CD14-positive monocyte (primary cell): ENCODE measurements at regions not wholly inside any gene's neighbourhood (a gene's known extent, or its start where the extent isn't known, plus 50 kb on each side); places are given as distances from the start of the nearest gene placed in this dataset.

Experiments
- DNase-seq, 3 donors: peaks; one replicate each; pipeline ENCODE4 v3.0.0-alpha.2; 2011 to 2022
- H2AFZ ChIP-seq: 2 replicates; pipeline ENCODE4 v1.6.0; 2012; ENCODE audit warnings: mild to moderate bottlenecking, low read depth, low read length, inconsistent platforms; ENCODE audit not compliant: insufficient read depth, poor library complexity, severe bottlenecking
- H3K27ac ChIP-seq, 2 donors: 1 replicate in 1 of 2; 2 replicates in 1 of 2; pipeline ENCODE4 v1.5.1; 2012 to 2013; ENCODE audit warnings: low read length in 2 of 2, control low read depth in 1 of 2, inconsistent platforms in 1 of 2, low read depth in 1 of 2, mild to moderate bottlenecking in 1 of 2
- H3K27me3 ChIP-seq, 2 donors: one replicate each; pipeline versions ENCODE4 v1.6.0 to v1.6.1; 2011 to 2013; ENCODE audit warnings: low read length in 2 of 2; ENCODE audit not compliant: control insufficient read depth in 2 of 2, insufficient read depth in 2 of 2
- H3K36me3 ChIP-seq, 2 donors: replicated peaks in 1 of 2; 1 replicate in 1 of 2; 2 replicates in 1 of 2; pipeline versions ENCODE4 v1.5.1 to v1.6.1; 2012 to 2013; ENCODE audit warnings: low read length in 2 of 2, control low read depth in 1 of 2, inconsistent platforms in 1 of 2, mild to moderate bottlenecking in 1 of 2; ENCODE audit not compliant: insufficient read depth in 2 of 2, control insufficient read depth in 1 of 2
- H3K4me1 ChIP-seq, 2 donors: 1 replicate in 1 of 2; 2 replicates in 1 of 2; pipeline versions ENCODE4 v1.5.1 to v1.6.1; 2012 to 2013; ENCODE audit warnings: low read length in 2 of 2, control low read depth in 1 of 2, inconsistent platforms in 1 of 2, mild to moderate bottlenecking in 1 of 2, moderate library complexity in 1 of 2; ENCODE audit not compliant: insufficient read depth in 2 of 2, control insufficient read depth in 1 of 2
- H3K4me2 ChIP-seq: replicated peaks from 2 replicates; pipeline ENCODE3; 2012; ENCODE audit warnings: low read length, moderate library complexity, mild to moderate bottlenecking; ENCODE audit not compliant: poor library complexity, severe bottlenecking; ENCODE audit errors: extremely low read depth
- H3K4me3 ChIP-seq, 3 experiments: fragments of 200-600 bp in 1 of 3; sonication (generic) in 1 of 3; replicated peaks in 1 of 3; 1 replicate in 2 of 3; 2 replicates in 1 of 3; pipeline ENCODE4 v1.5.1; 2011 to 2013; ENCODE audit warnings: low read length in 3 of 3, mild to moderate bottlenecking in 3 of 3, control low read depth in 2 of 3, low read depth in 2 of 3, inconsistent platforms in 1 of 3, moderate library complexity in 1 of 3
- H3K79me2 ChIP-seq: 2 replicates; pipeline ENCODE4 v1.6.0; 2012; ENCODE audit warnings: mild to moderate bottlenecking, control low read depth, inconsistent platforms, low read length, moderate library complexity; ENCODE audit not compliant: insufficient read depth
- H3K9ac ChIP-seq: 2 replicates; pipeline ENCODE4 v1.6.0; 2017; ENCODE audit warnings: low read length, mild to moderate bottlenecking; ENCODE audit not compliant: insufficient read depth, poor library complexity, severe bottlenecking
- H3K9me3 ChIP-seq, 2 donors: replicated peaks in 1 of 2; 1 replicate in 1 of 2; 2 replicates in 1 of 2; pipeline versions ENCODE4 v1.5.1 to v1.6.1; 2012 to 2013; ENCODE audit warnings: low read length in 2 of 2, control low read depth in 1 of 2; ENCODE audit not compliant: control insufficient read depth in 1 of 2, insufficient read depth in 1 of 2
- H4K20me1 ChIP-seq: 2 replicates; pipeline ENCODE4 v1.6.0; 2012; ENCODE audit warnings: mild to moderate bottlenecking, low read length, control low read depth, moderate library complexity; ENCODE audit not compliant: insufficient read depth
- H3K27ac Mint-ChIP-seq, 7 donors: one replicate each; pipeline ENCODE4 v1.8.0; 2020; ENCODE audit warnings: mild to moderate bottlenecking in 7 of 7, mixed read lengths in 7 of 7, moderate library complexity in 6 of 7, inconsistent platforms in 2 of 7
- H3K27me3 Mint-ChIP-seq, 3 donors: one replicate each; pipeline ENCODE4 v1.8.0; 2021 to 2022; ENCODE audit warnings: low read depth in 3 of 3, mild to moderate bottlenecking in 3 of 3, mixed read lengths in 3 of 3, moderate library complexity in 3 of 3, inconsistent platforms in 1 of 3
- H3K36me3 Mint-ChIP-seq, 2 donors: one replicate each; pipeline ENCODE4 v1.8.0; 2020; ENCODE audit warnings: mixed read lengths in 2 of 2, inconsistent platforms in 1 of 2, mild to moderate bottlenecking in 1 of 2
- H3K4me1 Mint-ChIP-seq: one replicate; pipeline ENCODE4 v1.8.0; 2020; ENCODE audit warnings: mild to moderate bottlenecking, mixed read lengths
- H3K4me3 Mint-ChIP-seq, 2 donors: one replicate each; pipeline ENCODE4 v1.8.0; 2020; ENCODE audit warnings: mild to moderate bottlenecking in 2 of 2, mixed read lengths in 2 of 2, moderate library complexity in 1 of 2
- H3K9me3 Mint-ChIP-seq, 7 donors: one replicate each; pipeline ENCODE4 v1.8.0; 2020 to 2022; ENCODE audit warnings: mixed read lengths in 7 of 7, mild to moderate bottlenecking in 6 of 7, moderate library complexity in 6 of 7, inconsistent platforms in 2 of 7
- CTCF ChIP-seq: fragments of 200-600 bp; IDR thresholded peaks from one replicate; pipeline ENCODE4 v1.8.0; 2022; ENCODE audit warnings: antibody characterized with exemption, mild to moderate bottlenecking
- WGBS: methylation state at CpG from one replicate; pipeline ENCODE4 v1.1.5; 2013; ENCODE audit warnings: missing lambda C conversion rate; ENCODE audit not compliant: insufficient coverage; 5-methylcytosine and 5-hydroxymethylcytosine counted together
- intact Hi-C, 2 donors: fragments of 100-400 bp; cut with micrococcal nuclease; formaldehyde crosslinking; loops; one replicate each; pipeline versions ENCODE4 v1.15.0 to v1.15.1; 2023

DNA sequence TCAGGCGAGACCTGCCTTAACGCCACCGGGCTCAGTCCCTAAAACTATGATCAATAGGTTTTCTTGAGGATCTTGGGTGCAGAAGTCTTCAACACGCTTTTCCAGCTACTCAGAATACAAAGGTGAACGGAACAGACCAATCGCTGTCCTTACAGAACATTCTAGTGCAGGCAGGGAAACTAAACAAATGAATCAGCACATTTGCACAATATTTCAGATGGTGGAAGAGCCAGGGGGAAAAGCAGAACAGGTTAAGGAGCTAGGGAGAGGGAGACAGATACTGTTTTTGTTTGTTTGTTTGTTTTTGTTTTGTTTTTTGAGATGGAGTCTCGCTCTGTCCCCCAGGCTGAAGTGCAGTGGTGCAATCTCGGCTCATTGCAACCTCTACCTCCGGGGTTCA, 271.1 kb downstream of the TFAP2C start:
- WGBS = 93% methylated on average over 3 of the region's 9 CpGs
- Mint-ChIP-seq H3K27me3 (peaks cover 0 to 7% (median 6%) of the 10 kb centered on the region in 3 donors), H3K27ac (no peak overlapping the region), H3K4me1 (no peaks in the 10 kb centered on the region), H3K9me3 (peaks cover 0 to 7% (median 2%) of the 10 kb centered on the region in 7 donors), H3K4me3 (no peak overlapping the region), H3K36me3 (no peaks in the 10 kb centered on the region)
- intact Hi-C loops = no loop called here
- no peaks in the 10 kb centered on the region for H4K20me1 ChIP-seq
- H3K4me2 ChIP-seq = no peak overlapping the region
- no peak for DNase-seq
- H3K9ac ChIP-seq = no peak overlapping the region
- H3K36me3 ChIP-seq = no peaks in the 10 kb centered on the region
- H3K9me3 ChIP-seq = peaks cover 0 to 2% of the 10 kb centered on the region in 2 donors
- H3K79me2 ChIP-seq = no peaks in the 10 kb centered on the region
- H3K4me1 ChIP-seq = no peaks in the 10 kb centered on the region
- H3K4me3 ChIP-seq = no peak overlapping the region
- H3K27me3 ChIP-seq = no peaks in the 10 kb centered on the region
- H2AFZ ChIP-seq = no peak overlapping the region
- no peak for TF ChIP-seq CTCF
- no peak overlapping the region for H3K27ac ChIP-seq

DNA sequence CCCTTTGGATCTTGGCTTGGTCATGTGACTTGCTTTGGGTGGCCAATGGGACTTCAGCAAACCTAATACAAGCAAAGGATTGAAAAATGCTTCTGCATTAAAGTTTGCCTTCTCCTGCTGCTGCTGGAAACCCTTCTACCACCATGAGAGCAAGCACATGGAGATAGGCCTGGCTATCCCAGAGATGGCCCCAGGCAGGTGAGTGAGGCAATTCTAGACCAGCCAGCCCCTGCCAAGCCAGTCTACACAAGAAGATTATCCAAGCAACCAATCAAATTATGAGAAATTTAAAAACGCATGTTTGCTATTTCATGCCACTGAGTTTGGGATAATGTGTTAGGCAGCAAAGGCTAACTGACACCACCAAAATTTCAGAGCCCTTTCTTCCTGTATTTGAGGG, 274.3 kb downstream of the TFAP2C start:
- Mint-ChIP-seq H3K4me1 (no peaks in the 10 kb centered on the region), H3K4me3 (no peak overlapping the region), H3K27me3 (peaks cover 0 to 9% (median 1%) of the 10 kb centered on the region in 3 donors), H3K9me3 (peaks cover 0 to 7% (median 4%) of the 10 kb centered on the region in 7 donors), H3K36me3 (no peaks in the 10 kb centered on the region), H3K27ac (no peak overlapping the region)
- Histone ChIP-seq H3K27me3 (no peaks in the 10 kb centered on the region), H3K4me3 (no peak overlapping the region), H3K9me3 (peaks cover 0 to 2% of the 10 kb centered on the region in 2 donors), H3K4me2 (no peak overlapping the region), H3K36me3 (no peaks in the 10 kb centered on the region), H3K9ac (no peak overlapping the region), H3K4me1 (no peaks in the 10 kb centered on the region), H4K20me1 (no peaks in the 10 kb centered on the region), H3K27ac (no peak overlapping the region), H3K79me2 (no peaks in the 10 kb centered on the region), H2AFZ (no peak overlapping the region)
- WGBS = no CpG with 5 or more reads among the region's 1 CpG
- no peak for TF ChIP-seq CTCF
- DNase-seq = no peak
- intact Hi-C loops = no loop called here
